ENCODE measurements at regions not wholly inside any gene's neighbourhood (a gene's known extent, or its start where the extent isn't known, plus 50 kb on each side); places are given as distances from the start of the nearest gene placed in this dataset.
"Not testable (repeated sequence)": the region's sequence is repeated elsewhere in the genome, so short reads cannot be mapped to it uniquely, and the experiment has no call there.

DNA sequence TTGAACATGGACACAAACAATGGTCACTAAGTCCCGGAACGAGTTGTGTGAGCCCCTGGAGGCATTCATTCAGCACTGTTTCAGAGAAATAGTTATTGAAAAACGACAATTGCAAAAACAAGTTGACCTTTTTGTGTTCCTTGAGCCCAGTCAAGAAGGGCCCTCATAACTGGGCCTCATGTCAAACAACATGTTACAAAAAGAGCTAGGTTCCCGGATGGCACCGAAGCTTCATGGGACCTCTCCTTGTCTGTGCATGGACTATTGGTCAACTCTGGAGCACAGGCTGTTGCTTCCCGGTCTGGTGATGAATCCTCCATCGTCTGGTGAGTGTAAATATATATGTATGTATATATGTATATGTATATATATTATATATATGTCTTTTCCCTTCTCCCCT, 176.6 kb downstream of the ALG10 start:
- no peak for DNase-seq

DNA sequence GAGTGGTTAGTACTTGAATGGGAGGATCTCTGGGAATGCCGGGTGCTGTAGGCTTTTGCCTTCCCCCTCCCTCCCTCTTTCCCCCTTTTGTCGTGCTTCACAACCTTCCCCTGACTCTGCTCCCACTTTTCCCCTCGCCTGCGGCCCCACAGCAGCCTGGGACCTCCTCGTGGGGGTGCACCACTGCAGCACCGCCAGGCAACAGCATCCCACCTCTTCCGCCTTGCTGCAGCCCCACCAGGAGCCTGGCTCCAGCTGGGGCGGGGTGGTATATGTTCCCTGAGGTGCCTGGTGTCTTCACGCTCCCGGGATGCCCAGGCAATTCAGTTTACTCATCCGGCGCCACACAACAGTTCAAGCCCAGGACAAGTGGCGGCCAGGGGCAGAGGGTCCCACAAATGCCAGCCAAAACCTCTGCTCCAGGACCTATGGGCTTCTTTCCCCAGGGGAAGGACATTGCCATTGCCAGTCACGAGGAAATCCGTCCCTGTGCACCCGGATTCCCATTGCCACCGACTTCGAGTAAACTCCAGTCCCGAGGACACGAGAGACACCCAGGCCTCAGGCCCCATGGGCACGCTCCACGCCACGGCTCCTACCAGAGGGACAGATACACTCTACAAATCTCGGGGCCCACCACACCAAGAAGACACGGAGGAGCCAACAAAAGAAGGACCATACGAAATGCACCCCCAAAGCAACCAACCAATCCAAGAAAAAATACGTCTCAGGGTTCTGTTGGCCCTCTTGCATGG, 181.7 kb downstream of the ALG10 start:
- DNase-seq = no peak

DNA sequence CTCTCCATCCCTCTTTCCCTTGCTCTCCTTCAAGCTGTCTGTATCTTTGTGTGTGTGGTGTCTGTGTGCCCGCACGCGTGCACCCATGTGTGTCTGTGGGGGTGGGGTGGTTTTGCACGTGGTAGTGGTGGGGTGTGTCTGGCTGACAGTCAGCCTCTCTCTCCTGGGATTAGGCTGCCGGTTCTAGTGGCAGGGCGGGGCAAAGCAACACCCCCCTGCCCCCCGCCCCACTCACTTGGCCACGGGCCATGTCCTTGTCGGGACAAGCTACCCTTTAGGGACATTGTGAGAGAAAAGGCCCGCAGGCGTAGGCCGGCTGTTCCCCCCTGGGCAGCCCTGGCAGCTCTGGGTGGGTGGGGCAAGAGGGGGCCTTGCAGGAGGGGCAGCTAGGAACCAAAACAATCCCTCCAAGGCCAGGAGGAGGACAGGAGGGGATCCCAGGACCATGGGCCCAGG, 182.6 kb downstream of the ALG10 start:
- DNase-seq = no peak

DNA sequence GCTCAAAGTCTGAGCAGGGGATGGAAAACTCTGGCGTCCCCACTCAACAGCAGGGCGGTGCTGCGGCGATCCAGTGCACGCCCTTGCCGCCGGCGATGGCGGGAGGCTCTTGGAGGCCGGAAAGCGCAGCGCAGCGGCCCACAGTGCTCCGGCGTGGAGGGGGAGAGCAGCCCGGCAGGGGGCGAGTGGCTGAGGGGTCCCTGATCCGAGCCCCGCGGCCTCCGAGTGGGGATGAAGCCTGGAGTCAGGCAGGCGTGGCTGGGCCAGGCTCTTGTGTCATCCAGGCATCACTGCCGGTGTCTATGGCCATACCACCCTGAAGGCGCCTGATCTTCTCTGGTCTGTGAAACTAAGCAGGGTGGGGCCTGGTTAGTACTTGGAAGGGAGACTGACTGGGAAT, 183.1 kb downstream of the ALG10 start:
- DNase-seq = no peak

DNA sequence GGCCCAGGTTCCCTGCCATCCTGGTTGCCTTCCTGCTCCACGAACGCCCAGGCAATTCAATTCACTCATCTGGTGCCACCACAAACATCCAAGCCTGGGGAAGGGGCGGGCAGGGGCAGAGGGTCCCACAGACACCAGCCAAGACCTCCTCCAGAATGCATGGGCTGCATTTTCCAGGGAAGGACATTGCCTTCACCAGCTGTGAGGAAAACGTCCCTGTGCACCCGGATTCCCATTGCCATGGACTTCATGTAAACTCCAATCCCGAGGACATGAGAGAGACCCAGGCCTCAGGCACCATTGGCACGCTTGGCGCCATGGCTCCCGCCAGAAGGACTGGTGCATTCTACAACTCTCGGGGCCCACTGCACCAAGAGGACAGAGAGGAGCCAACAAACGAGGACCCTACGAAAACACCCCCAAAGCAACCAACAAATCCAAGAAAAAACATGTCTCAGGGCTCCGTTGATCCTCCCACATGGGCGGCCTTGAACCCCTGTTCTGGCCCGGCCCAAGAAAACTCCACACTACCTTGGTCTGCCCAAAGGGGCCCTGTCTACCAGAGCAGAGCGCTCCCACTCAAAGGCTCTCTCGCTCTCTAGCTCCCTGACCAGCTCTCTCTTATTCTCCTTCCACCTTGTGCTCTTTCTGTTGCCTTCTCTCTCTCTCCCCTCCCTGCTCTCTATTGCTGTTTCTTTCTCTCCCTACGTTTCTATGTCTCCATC, 183.9 kb downstream of the ALG10 start:
- no peak for DNase-seq

DNA sequence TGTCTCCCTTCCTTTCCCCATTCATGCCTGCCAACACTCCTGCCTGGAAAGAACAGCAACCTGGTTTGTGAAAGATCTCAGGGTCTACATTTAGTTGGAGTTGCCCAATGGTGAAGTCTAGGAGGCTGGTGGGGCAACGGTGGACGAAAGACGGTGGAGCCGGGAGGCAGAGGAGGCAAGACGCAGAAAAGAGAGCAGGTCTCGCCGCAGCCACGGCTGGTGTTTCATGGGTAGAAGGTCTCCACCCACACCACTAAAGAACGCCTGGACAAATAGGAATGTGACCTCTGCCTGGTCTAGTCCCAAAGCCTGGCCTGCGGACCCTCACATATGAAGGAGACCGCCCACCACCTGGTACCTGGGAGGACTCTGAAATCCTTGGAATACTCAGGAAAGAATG, 185.6 kb downstream of the ALG10 start:
- no peak for DNase-seq

DNA sequence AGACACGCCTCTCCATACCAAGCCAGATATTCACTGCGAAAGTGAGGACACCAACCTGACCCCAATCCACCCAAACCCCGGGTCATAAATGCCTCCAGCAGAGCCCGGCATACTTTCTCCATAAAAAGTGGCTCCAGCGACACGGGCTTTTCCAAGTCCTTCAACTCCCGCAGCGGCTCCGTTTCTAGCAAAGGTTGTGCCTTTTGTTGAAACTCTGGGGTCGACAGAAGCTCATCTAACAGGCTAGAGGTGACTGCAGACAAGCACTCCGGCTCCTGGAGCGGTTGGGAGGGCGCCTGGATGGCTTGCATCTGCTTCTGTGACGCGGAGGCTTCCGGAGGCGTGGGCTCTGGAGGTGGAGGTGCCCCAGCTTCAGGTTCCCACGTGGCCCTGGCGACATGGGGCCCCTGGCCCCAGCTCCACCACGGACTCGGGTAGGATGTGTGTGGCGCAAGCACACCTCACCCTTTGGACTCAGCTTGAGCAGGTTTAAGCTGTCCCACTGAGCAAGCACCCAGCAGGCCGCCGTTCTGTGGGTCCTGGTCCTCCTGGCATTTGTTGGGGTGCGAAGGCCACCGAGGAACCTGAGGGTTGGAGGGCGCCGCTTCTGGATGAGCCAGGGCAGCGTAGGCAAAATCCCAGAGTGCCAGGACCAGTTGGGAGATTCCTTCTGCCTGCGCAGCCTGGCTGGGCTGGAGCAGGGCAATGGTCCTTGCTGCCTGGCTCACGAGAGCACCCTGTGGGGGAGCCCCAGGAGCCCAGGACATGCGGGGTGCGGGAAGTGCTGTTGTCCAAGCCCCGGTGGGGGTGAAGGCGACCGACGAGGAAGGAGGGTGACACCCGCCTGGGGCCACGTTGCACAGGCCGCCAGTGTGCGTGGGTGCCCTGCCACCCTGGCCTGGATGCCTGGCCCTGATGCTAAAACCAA, 186.3 kb downstream of the ALG10 start:
- no peak for DNase-seq

DNA sequence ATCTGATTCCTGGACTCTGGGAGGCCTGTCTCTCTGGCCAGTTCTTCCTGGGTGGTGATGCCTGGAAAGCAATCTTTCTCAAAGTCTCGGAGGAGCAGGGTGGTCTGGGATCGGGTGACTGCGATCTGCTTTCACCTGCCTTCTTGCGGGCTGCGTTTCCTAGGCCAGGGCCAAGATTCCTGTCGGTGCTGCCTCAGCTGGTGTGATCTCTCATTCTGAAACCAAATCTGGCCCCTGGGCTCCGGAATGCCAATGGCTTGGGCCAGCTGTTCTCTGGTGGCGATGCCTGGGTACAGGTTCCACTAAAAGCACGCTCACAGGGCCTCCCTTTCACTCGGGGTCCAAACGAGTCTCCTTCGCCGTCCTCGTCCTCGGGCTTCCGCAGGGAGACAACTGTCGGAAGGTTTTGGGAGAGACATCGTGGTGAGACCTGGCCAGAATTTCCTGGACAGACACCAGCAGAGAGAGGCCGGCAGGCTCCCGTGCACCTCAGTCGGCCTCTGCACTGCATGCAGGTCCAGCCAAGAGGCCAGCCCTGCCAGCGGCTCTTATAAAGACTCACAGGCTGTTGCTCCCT, 187.1 kb downstream of the ALG10 start:
- DNase-seq = no peak

DNA sequence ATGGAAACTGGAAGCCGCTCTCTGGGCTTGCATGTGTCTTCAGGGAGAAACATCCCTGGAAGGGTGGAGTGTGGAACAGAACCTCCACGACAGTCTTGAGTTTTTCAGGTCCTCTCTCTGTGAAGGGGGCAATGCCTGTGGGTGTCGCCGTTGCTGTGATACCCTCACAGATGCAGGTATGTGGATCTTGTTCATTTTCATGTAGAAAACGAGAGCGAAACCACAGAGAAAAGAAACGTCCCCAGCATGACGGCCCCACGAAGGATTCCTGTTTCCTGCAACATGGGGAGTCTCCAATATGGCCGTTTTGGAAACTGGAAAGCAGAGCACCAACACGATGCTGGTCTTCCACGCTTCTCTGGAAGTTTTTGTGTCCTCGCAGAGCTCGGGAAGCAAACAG, 187.9 kb downstream of the ALG10 start:
- DNase-seq = no peak

DNA sequence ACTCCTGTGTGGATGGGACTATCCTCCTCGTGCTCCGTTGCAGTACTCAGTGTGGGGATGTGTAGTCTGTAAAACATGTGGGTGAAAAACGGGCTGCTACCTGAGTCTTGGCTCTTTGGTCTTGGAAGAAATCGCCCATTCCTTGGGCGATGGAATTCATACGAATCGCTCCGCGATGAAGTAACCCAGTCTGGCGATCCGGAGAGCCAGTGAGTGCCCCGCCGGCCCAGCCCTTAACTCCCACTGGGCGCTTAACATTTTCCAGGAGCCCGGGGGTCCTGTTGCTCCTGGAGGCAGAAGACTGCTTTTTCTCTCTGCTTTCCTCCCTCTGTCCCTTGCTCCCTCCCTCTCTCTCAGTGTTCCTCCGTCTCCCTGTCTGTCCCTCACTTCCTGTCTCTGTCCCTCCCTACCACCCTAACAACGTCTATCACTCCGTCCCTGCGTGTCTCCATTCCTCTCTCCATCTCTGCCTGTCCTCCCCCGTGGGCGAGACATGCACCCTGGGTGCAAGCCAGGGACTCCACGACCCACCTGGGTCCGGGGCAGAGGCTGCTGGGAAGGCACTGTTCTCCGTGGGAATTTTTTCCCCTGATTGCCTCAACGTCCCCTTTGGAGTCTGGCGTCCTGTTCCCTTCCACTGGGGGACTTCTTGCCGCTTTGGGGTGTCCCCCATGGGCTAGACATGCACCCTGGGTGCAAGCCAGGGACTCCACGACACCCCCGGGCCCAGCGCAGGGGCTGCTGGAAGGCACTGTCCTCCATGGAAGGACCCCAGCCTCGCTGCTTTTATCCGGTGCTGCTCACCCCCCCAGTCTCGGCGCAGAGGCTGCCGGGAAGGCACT, 188.6 kb downstream of the ALG10 start:
- DNase-seq = no peak

DNA sequence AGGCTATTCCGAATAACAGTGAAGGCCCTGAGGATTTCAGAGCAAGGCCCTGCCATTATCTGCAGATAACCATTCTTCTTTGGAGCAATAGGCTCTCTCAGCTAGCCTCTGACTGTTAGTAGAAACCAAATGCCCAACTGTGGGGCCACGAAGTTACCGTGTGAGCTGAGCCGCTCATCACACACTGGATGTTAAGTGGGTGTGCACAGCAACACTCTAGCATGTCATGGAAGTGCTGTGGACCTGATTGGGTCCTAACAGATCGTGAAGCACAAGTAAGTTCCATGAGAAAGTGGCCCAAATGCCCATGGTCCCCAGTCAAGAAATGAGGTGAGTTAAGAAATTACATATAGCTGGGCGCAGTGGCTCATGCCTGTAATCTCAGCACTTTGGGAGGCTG, 190.4 kb downstream of the ALG10 start:
- DNase-seq = no peak

DNA sequence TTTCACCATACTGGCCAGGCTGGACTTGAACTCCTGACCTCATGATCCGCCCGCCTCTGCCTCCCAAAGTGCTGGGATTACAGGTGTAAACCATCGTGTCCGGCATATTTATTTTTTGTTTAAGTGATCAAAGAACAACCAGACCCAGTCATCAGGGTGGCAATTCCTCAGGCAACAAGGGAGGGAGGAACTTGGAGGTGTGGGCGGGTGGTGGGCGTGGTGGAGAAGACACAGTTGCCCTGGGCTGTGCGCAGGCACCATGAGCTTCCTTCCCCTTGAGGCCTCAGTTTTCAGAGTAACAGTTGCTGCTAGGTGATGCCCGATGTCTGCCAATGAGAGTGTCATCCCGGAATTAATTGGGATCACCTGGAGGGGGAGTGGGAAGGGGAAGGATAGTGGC, 191.7 kb downstream of the ALG10 start:
- DNase-seq = no peak

DNA sequence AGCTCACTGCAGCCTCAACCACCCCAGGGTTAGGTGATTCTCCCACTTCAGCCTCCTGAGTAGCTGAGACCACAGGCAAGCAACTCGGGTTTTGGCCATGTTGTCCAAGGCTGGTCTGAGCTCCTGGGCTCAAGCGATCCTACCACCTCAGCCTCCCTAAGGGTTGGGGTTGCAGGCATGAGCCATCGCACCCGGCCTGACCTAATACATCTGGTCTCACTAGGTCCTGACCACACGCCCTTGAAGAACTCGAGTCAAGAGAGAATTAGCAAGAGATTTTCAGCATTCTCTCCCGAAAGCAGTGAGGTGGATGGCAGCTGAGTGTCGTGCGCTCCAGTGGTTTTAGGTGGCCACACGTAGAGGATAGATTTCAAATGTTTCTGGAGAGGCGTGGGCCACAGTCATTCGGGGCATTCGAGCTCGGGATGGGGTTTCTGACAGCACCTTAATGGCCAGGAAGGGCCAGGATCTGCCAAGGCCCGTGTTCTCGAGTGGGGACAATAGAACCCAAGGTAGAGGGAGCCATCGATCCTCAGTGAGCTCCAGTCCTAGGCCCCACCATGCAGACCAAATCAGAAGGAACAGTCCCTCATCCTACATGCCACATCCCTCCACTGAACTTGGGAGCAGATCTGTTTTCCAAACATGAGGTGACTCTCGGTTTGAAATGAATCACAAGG, 193.1 kb downstream of the ALG10 start:
- DNase-seq = no peak

DNA sequence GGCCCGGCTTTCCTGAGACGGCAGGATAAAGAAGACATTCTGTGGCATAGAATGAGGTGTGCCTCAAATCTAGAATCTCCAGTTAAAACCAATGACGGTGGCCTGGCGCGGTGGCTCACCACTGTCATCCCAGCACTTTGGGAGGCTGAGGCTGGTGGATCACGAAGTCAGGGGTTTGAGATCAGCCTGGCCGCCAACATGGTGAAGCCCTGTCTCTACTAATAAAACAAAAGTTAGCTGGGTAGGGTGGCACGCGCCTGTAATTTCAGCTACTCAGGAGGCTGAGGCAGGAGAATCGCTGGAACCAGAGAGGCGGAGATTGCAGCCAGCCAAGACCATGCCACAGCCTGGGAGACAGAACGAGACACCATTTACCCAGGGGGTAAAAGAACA, 193.6 kb downstream of the ALG10 start:
- DNase-seq = no peak

DNA sequence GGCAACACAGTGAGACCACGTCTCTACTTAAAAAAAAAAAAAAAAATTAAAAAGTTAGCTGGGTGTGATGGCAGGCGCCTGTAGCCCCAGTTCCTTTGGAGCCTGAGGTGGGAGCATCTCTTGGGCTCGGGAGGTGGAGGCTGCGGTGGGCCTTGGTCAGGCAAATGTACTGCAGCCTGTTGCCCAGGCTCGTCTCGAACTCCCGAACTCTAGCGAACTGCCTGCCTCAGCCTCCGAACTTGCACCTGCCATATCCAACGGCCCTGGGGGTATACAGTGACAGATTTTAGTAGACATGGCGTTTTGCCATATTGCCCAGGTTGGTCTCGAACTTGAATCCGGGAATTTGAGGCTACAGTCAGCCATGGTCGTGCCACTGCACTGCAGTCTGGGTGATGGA, 195.4 kb downstream of the ALG10 start:
- DNase-seq = no peak

DNA sequence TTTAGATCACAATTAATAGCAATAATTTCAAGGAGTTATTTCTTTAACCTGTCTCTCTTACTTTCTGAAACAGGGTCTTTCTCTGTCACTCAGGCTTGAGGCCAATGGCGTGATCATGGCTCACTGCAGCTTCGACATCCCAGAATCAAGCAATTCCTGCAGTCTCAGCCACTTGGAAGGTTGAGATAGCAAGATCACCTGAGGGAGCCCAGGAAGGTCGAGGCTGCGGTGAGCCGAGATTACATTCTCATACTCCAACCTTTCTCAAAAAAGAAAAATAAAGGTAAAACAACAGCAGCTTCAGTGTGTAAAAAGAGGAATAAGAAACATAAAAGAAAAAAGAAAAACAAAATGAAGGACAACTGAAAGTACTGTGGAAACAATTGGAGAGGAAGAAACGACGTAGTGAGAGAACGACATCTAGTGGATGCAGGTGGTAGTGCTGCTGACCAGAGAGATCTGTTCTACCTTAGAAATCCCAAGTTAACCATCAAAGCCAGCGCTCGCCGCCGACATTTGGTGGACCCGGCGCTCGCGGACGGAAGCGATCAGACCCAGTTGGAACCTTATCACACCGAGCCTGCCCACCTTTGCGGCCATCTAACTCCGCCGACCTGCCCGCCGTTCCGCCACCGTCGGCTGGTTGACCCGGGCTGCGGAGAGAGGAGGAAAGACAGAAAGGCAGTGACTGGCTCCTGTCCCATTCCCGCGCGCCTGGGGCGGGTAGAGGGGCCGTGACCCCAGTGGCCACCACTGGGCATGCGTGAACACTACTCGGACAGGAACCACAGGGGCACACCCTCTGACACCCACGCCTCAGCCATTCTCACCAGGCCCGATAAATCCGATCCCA, 196.1 kb downstream of the ALG10 start:
- peak; percentile 11 for DNase-seq

DNA sequence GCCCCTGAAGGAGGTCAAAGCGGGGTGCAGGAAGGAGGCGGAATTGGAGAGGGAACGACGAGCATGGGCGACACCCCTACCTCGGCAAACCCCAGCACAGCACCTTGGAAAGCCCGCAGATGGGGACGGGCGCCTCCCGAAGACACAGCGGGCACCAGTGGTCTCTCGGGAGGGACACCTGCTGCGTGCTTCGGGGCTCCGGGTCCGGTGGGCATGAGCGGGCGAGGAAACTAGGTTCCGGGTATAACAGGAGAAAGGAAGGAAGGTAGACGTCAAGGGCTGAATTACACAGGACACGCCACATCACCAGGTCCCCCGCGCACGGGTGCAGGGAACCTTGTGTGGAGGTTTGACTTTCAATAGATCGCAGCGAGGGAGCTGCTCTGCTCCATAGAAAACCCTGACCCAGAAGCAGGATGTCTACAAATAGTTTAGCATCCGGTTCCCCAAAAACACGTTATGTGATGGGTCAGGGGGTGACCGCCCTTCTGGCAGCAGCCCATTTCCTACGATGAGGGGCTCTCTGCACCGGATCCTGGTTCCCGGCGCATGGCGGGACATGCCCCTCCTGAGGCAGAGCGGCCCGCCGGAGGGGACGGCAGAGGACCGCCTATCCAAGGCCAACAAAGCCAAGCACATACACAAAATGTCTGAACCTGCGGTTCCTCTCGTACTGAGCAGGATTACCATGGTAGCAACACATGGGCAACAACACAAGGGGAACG, 196.9 kb downstream of the ALG10 start:
- DNase-seq = no peak

DNA sequence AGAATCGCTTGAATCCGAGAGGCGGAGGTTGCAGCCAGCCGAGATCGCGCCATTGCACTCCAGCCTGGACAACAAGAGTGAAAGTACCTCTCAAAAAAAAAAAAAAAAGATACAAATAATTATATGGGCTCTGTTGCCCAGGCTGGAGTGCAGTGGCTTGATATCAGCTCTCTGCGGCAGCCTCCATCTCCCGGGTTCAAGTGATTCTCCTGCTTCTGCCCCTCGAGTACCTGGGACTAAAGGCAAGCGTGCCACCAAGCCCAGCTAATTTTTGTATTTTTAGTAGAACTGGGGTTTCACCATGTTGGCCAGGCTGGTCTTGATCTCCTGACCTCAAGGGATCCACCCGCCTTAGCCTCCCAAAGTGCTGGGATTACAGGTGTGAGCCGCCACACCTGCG, 197.8 kb downstream of the ALG10 start:
- DNase-seq = not testable (repeated sequence)

DNA sequence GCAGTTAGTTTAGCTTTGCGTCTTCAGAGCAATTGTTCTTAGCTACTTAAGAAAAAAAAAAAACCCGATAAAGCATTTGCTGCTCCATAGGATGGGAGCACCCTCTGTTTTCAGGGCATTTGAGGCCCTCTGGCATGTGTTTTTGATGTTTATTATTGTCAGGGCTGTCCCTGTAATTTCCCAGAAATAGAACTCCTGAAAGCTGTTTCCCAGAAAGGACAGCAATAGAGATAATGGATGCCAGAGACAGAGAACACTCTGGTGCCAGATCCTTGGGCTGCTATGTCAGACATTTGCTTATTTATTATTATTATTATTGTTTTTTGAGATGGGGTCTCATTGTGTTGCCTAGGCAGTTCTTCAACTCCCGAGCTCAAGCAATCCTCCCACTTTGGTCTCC, 201.3 kb downstream of the ALG10 start:
- DNase-seq = no peak

DNA sequence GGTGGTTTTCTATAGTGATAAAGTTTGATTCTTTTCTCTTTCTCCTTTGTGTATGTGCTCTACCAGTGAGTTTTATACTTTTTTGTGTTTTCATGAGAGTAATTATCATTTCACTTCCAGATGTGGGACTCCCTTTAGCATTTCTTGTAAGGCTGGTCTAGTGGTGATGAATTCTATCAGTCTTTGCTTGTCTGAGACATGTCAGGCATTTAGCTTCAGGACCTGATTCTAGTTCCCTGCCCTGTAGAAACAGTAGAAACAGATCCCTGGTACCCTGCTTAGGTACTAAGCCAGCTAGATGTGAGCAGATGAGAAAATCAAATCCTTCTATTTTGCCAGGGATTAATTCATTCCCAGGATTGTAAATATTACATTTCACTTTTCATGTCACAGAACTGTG, 203.7 kb downstream of the ALG10 start:
- DNase-seq = not testable (repeated sequence)
